ENCODE measurements at regions not wholly inside any gene's neighbourhood (a gene's known extent, or its start where the extent isn't known, plus 50 kb on each side); places are given as distances from the start of the nearest gene placed in this dataset.
"Not testable (repeated sequence)": the region's sequence is repeated elsewhere in the genome, so short reads cannot be mapped to it uniquely, and the experiment has no call there.

GRCh38 chr16:25570131-25570530, 121.6 kb upstream of the HS3ST4 start:
- DNase-seq (ENCODE audit: low read depth), result no peak
- TF ChIP-seq CTCF (conservative IDR thresholded peaks at IDR 0.05; ENCODE audit: low read length), result no peak
- no peak overlapping the region for H3K4me3 ChIP-seq (ENCODE audit: low read length)

GRCh38 chr16:25568991-25569390, 122.8 kb upstream of the HS3ST4 start:
- H3K4me3 ChIP-seq (ENCODE audit: low read length), result no peak overlapping the region
- no peak for TF ChIP-seq CTCF (conservative IDR thresholded peaks at IDR 0.05; ENCODE audit: low read length)
- no peak for DNase-seq (ENCODE audit: low read depth)

GRCh38 chr16:25566183-25566582, 125.6 kb upstream of the HS3ST4 start:
- TF ChIP-seq CTCF (conservative IDR thresholded peaks at IDR 0.05; ENCODE audit: low read length), result no peak
- no peak for DNase-seq (ENCODE audit: low read depth)
- no peak overlapping the region for H3K4me3 ChIP-seq (ENCODE audit: low read length)

- no peak for TF ChIP-seq CTCF (conservative IDR thresholded peaks at IDR 0.05; ENCODE audit: low read length)
- H3K4me3 ChIP-seq (ENCODE audit: low read length), result no peak overlapping the region
These were observed 128.1 kb upstream of the HS3ST4 start for GRCh38 chr16:25563700-25564099.

GRCh38 chr16:25561723-25562122, 130.0 kb upstream of the HS3ST4 start:
- DNase-seq (ENCODE audit: low read depth); H3K4me3 ChIP-seq (ENCODE audit: low read length): not testable (repeated sequence)

More at GRCh38 chr16:25563700-25564099, 128.1 kb upstream of the HS3ST4 start:
- DNase-seq (ENCODE audit: low read depth), result no peak

GRCh38 chr16:25556968-25557312, 134.8 kb upstream of the HS3ST4 start:
- DNase-seq (ENCODE audit: low read depth); H3K4me3 ChIP-seq (ENCODE audit: low read length): not testable (repeated sequence)

GRCh38 chr16:25556289-25556967, 135.3 kb upstream of the HS3ST4 start:
- H3K4me3 ChIP-seq (ENCODE audit: low read length); DNase-seq (ENCODE audit: low read depth): not testable (repeated sequence)

- TF ChIP-seq CTCF (conservative IDR thresholded peaks at IDR 0.05; ENCODE audit: low read length), result no peak
- peak; percentile 23 for DNase-seq (ENCODE audit: low read depth)
- H3K4me3 ChIP-seq (ENCODE audit: low read length), result no peak overlapping the region
These were observed 137.9 kb upstream of the HS3ST4 start for GRCh38 chr16:25553711-25554436.

Measured in AG10803 (cell line).